Smooth muscle cell (in vitro differentiated cells): ENCODE measurements at regions not wholly inside any gene's neighbourhood (a gene's known extent, or its start where the extent isn't known, plus 50 kb on each side); places are given as distances from the start of the nearest gene placed in this dataset.

Experiments
- DNase-seq: peaks from one replicate; lab custom pipeline; 2025; ENCODE audit not compliant: unreplicated experiment; lab: John Stamatoyannopoulos, UW
- H2AFZ ChIP-seq: fragments of 200-600 bp; sonication (generic); 2 replicates; pipeline ENCODE4 v1.6.0; 2016; ENCODE audit warnings: antibody characterized with exemption, low read depth, mild to moderate bottlenecking
- H3F3A ChIP-seq: fragments of 200-600 bp; sonication (generic); 2 replicates; pipeline ENCODE4 v1.6.0; 2017; ENCODE audit warnings: antibody characterized with exemption, low read depth
- H3K27ac ChIP-seq: fragments of 200-600 bp; sonication (generic); 2 replicates; pipeline ENCODE4 v1.5.1; 2016; ENCODE audit warnings: low read depth, mild to moderate bottlenecking
- H3K27me3 ChIP-seq: fragments of 200-600 bp; sonication (generic); 2 replicates; pipeline ENCODE4 v1.6.1; 2016; ENCODE audit warnings: low read depth, mild to moderate bottlenecking
- H3K36me3 ChIP-seq: fragments of 200-600 bp; sonication (generic); 2 replicates; pipeline ENCODE4 v1.5.1; 2016; ENCODE audit warnings: low read depth
- H3K4me1 ChIP-seq: fragments of 200-600 bp; sonication (generic); 2 replicates; pipeline ENCODE4 v1.5.1; 2016; ENCODE audit warnings: low read depth
- H3K4me2 ChIP-seq: fragments of 200-600 bp; sonication (generic); 2 replicates; pipeline ENCODE4 v1.6.0; 2016; ENCODE audit warnings: mild to moderate bottlenecking
- H3K4me3 ChIP-seq: fragments of 200-600 bp; sonication (generic); 2 replicates; pipeline ENCODE4 v1.5.1; 2016; ENCODE audit warnings: mild to moderate bottlenecking
- H3K79me2 ChIP-seq: fragments of 200-600 bp; sonication (generic); 2 replicates; pipeline ENCODE4 v1.6.0; 2016; ENCODE audit warnings: low read depth, mild to moderate bottlenecking
- H3K9ac ChIP-seq: fragments of 200-600 bp; sonication (generic); 2 replicates; pipeline ENCODE4 v1.6.0; 2016; ENCODE audit warnings: low read depth
- H3K9me3 ChIP-seq: fragments of 200-600 bp; sonication (generic); replicated peaks from 2 replicates; pipeline ENCODE4 v1.5.1; 2016; ENCODE audit warnings: low read depth
- H4K20me1 ChIP-seq: fragments of 200-600 bp; sonication (generic); 2 replicates; pipeline ENCODE4 v1.6.0; 2016; ENCODE audit warnings: low read depth
- CTCF ChIP-seq: fragments of 200-600 bp; sonication (generic); IDR thresholded peaks from 2 replicates; pipeline ENCODE4 v1.5.1; 2017; ENCODE audit warnings: borderline replicate concordance, mild to moderate bottlenecking, antibody characterized with exemption; ENCODE audit not compliant: insufficient read depth, poor library complexity, severe bottlenecking
- WGBS: methylation state at CpG from one replicate; pipeline ENCODE4 v1.1.7; 2016; ENCODE audit warnings: low lambda C conversion rate; 5-methylcytosine and 5-hydroxymethylcytosine counted together

- Histone ChIP-seq H3K27me3 (no peaks in the 10 kb centered on the region), H4K20me1 (no peaks in the 10 kb centered on the region), H3K27ac (no peak overlapping the region), H3K79me2 (no peaks in the 10 kb centered on the region), H3K9ac (no peak overlapping the region), H3K4me1 (peaks cover 6% of the 10 kb centered on the region), H3K4me3 (peak overlapping the region; percentile 9), H3K36me3 (no peaks in the 10 kb centered on the region), H3F3A (no peaks in the 10 kb centered on the region), H2AFZ (peak overlapping the region; percentile 75), H3K9me3 (no peaks in the 10 kb centered on the region), H3K4me2 (peak overlapping the region; percentile 38)
- 44% methylated on average over 3 of the region's 3 CpGs for WGBS
- no peak for TF ChIP-seq CTCF
- no peak for DNase-seq
Measured at GRCh38 chr10:59019603-59020002, 156.8 kb upstream of the PHYHIPL start.

- no peaks in the 10 kb centered on the region for H3K9me3 ChIP-seq
- no peaks in the 10 kb centered on the region for H3K27me3 ChIP-seq
- H3K27ac ChIP-seq: no peak overlapping the region
- no peaks in the 10 kb centered on the region for H3K36me3 ChIP-seq
- no peak overlapping the region for H3K4me2 ChIP-seq
- no peaks in the 10 kb centered on the region for H4K20me1 ChIP-seq
- H3K79me2 ChIP-seq: no peaks in the 10 kb centered on the region
- 95% methylated on average over 4 of the region's 4 CpGs for WGBS
- TF ChIP-seq CTCF: no peak
- H2AFZ ChIP-seq: no peak overlapping the region
- no peak overlapping the region for H3K9ac ChIP-seq
- no peak overlapping the region for H3K4me3 ChIP-seq
- no peaks in the 10 kb centered on the region for H3F3A ChIP-seq
- H3K4me1 ChIP-seq: peaks cover 6% of the 10 kb centered on the region
- DNase-seq: no peak
Measured at GRCh38 chr10:59020502-59020901, 155.9 kb upstream of the PHYHIPL start.

- no peak overlapping the region for H3K27ac ChIP-seq
- no peaks in the 10 kb centered on the region for H3K27me3 ChIP-seq
- no peak overlapping the region for H2AFZ ChIP-seq
- no peaks in the 10 kb centered on the region for H3F3A ChIP-seq
- TF ChIP-seq CTCF: no peak
- no peaks in the 10 kb centered on the region for H3K9me3 ChIP-seq
- H3K4me3 ChIP-seq: no peak overlapping the region
- no peaks in the 10 kb centered on the region for H4K20me1 ChIP-seq
- H3K79me2 ChIP-seq: no peaks in the 10 kb centered on the region
- H3K4me2 ChIP-seq: no peak overlapping the region
- no peak for DNase-seq
- no peak overlapping the region for H3K9ac ChIP-seq
- WGBS: 78% methylated on average over 21 of the region's 23 CpGs
- no peaks in the 10 kb centered on the region for H3K4me1 ChIP-seq
- no peaks in the 10 kb centered on the region for H3K36me3 ChIP-seq
Measured at GRCh38 chr10:59025981-59026765, 150.3 kb upstream of the PHYHIPL start.
